Heart left ventricle (tissue), 16 donors: ENCODE measurements at regions not wholly inside any gene's neighbourhood (a gene's known extent, or its start where the extent isn't known, plus 50 kb on each side); places are given as distances from the start of the nearest gene placed in this dataset.

Experiments used
- ATAC-seq, 4 donors: fragments of 200-7000 bp; cut with Tn5 transposase; one replicate each; pipeline ENCODE4 v1.9.1; 2020 to 2022; ENCODE audit warnings: moderate library complexity in 4 of 4, mild to moderate bottlenecking in 3 of 4, moderate number of reproducible peaks in 1 of 4
- DNase-seq, 5 donors: peaks; one replicate each; pipeline ENCODE4 v3.0.0-alpha.2; 2020
- H3K27ac ChIP-seq, 12 donors: fragments of 200-600 bp; sonication (generic) in 4 of 12; one replicate each; pipeline versions ENCODE4 v1.5.0 to v1.8.0; 2016 to 2022; ENCODE audit warnings: mild to moderate bottlenecking in 2 of 12
- H3K27me3 ChIP-seq, 9 donors: fragments of 200-600 bp; sonication (generic) in 2 of 9; one replicate each; pipeline versions ENCODE4 v1.5.1 to v1.8.0; 2016 to 2022; ENCODE audit warnings: mild to moderate bottlenecking in 3 of 9
- H3K36me3 ChIP-seq, 9 donors: fragments of 200-600 bp; sonication (generic) in 2 of 9; one replicate each; pipeline versions ENCODE4 v1.5.0 to v1.8.0; 2018 to 2022; ENCODE audit warnings: mild to moderate bottlenecking in 2 of 9
- H3K4me1 ChIP-seq, 12 donors: fragments of 200-600 bp; sonication (generic) in 4 of 12; one replicate each; pipeline versions ENCODE4 v1.5.0 to v1.8.0; 2016 to 2022; ENCODE audit warnings: mild to moderate bottlenecking in 3 of 12
- H3K4me3 ChIP-seq, 12 donors: fragments of 200-600 bp; sonication (generic) in 4 of 12; one replicate each; pipeline versions ENCODE4 v1.5.0 to v1.8.0; 2017 to 2022; ENCODE audit warnings: mild to moderate bottlenecking in 9 of 12, moderate library complexity in 4 of 12
- H3K9me3 ChIP-seq, 12 donors: fragments of 200-600 bp; sonication (generic) in 4 of 12; one replicate each; pipeline versions ENCODE4 v1.5.0 to v1.8.0; 2016 to 2022; ENCODE audit warnings: mild to moderate bottlenecking in 1 of 12
- POLR2A ChIP-seq, 2 donors: fragments of 450-650 bp; IDR thresholded peaks; one replicate each; pipeline ENCODE4 v1.6.1; 2017; ENCODE audit warnings: antibody characterized with exemption in 2 of 2, mild to moderate bottlenecking in 2 of 2, moderate library complexity in 2 of 2
- WGBS, 4 donors: extraction: QIAGEN DNeasy Blood & Tissue Kit in 2 of 4; methylation state at CpG; one replicate each; pipeline versions ENCODE4 v1.1.5 to v1.1.7; 2013 to 2018; 5-methylcytosine and 5-hydroxymethylcytosine counted together
- intact Hi-C, 10 donors: fragments of 100-400 bp; cut with DNase I; formaldehyde crosslinking; loops; one replicate each; pipeline versions ENCODE4 v1.11.1 to v1.14.2; 2022
- TF ChIP-seq, protein P1 (sequence below), 12 donors: fragments of 200-600 bp; sonication (generic) in 4 of 12; IDR thresholded peaks; one replicate each; pipeline versions ENCODE4 v1.5.0 to v1.8.0; 2018 to 2022; ENCODE audit warnings: antibody characterized with exemption in 12 of 12, mild to moderate bottlenecking in 5 of 12
- donor health status: ischemic (EF 13 %, LVEDD 7.1; RV severe dilation, severe dysfunction).
- donor health status: healthy with polysubstance abuse.
- donor health status: DM: no; HTN: yes; CAD: no.
- donor health status: DM: no; HTN: no; CAD: no.
- donor health status: ischemic (EF 25% LVEDD 6.9; RV normal size, moderate dysfunction).
- donor health status: ischemic (EF 25% LVEDD 5.7; RV mildly dilated, moderate dysfunction).
- donor health status: healthy.
- donor health status: DM: yes; HTN: yes; CAD: no.
- donor health status: ischemic (EF 35%, LVEDD 5.7; RV mildly dilated, moderate dysfunction).
- donor health status: nonischemic (EF 11% LVEDD 7.7; RV severe dilation, severe dysfunction).
- donor health status: DM: yes; HTN: yes; CAD: no.
- donor health status: PGD.
- donor health status: ischemic (EF 29% LVEDD 5.4; RV normal size, mild dysfunction).
- donor health status: nonischemic (EF 23%, LVEDD 6.1; RV moderate dilation, normal function).

DNA sequence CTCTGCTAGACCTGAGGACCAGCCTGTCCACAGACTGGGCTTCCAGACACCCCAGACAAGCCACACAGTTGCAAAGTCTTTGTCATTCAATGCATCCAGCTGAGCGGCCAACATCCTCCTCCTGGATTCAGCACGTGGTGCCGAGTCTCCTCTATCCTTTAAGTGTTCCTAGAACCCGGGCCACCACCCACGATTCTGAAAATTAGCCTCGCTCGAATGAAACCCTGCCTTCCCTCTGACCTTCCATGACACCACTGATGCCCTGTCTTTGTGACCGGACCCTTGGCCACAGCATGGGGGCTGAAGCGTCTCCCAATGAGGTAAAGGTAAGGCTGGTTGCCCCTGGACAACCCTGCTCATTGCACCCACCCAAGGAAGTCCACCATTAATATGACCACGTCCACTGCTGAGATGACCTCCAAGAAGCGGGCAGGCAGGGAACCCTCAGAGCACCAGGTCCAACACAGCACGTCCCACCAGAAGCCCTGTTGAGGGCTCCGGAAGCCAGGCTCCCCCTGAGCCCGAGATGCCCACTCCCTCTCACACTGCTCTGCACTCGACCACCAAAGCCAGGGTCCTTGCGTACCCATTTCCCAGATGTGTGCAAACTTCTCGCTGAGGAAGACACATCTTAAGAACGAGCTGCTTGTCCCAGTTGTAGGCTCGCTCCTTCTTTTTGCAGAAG is 279.0 kb downstream of the CTTN start:
- H3K9me3 ChIP-seq = no peaks in the 10 kb centered on the region
- H3K36me3 ChIP-seq = no peaks in the 10 kb centered on the region
- no peak for ATAC-seq
- DNase-seq = peak in 1 of 5 donors; percentile 6
- no peak overlapping the region for H3K27ac ChIP-seq
- peaks cover 0 to 5% (median 0%) of the 10 kb centered on the region in 9 donors for H3K27me3 ChIP-seq
- no peaks in the 10 kb centered on the region for H3K4me1 ChIP-seq
- no peak for TF ChIP-seq POLR2A (IDR thresholded peaks at IDR 0.05)
- TF ChIP-seq, protein P1, sequence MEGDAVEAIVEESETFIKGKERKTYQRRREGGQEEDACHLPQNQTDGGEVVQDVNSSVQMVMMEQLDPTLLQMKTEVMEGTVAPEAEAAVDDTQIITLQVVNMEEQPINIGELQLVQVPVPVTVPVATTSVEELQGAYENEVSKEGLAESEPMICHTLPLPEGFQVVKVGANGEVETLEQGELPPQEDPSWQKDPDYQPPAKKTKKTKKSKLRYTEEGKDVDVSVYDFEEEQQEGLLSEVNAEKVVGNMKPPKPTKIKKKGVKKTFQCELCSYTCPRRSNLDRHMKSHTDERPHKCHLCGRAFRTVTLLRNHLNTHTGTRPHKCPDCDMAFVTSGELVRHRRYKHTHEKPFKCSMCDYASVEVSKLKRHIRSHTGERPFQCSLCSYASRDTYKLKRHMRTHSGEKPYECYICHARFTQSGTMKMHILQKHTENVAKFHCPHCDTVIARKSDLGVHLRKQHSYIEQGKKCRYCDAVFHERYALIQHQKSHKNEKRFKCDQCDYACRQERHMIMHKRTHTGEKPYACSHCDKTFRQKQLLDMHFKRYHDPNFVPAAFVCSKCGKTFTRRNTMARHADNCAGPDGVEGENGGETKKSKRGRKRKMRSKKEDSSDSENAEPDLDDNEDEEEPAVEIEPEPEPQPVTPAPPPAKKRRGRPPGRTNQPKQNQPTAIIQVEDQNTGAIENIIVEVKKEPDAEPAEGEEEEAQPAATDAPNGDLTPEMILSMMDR (IDR thresholded peaks at IDR 0.05) = no peak
- WGBS, 4 donors = 87 to 88% (median 87%) methylated on average over 13 to 19 of the region's 19 CpGs
- intact Hi-C loops = no loop called here
- no peak overlapping the region for H3K4me3 ChIP-seq

DNA sequence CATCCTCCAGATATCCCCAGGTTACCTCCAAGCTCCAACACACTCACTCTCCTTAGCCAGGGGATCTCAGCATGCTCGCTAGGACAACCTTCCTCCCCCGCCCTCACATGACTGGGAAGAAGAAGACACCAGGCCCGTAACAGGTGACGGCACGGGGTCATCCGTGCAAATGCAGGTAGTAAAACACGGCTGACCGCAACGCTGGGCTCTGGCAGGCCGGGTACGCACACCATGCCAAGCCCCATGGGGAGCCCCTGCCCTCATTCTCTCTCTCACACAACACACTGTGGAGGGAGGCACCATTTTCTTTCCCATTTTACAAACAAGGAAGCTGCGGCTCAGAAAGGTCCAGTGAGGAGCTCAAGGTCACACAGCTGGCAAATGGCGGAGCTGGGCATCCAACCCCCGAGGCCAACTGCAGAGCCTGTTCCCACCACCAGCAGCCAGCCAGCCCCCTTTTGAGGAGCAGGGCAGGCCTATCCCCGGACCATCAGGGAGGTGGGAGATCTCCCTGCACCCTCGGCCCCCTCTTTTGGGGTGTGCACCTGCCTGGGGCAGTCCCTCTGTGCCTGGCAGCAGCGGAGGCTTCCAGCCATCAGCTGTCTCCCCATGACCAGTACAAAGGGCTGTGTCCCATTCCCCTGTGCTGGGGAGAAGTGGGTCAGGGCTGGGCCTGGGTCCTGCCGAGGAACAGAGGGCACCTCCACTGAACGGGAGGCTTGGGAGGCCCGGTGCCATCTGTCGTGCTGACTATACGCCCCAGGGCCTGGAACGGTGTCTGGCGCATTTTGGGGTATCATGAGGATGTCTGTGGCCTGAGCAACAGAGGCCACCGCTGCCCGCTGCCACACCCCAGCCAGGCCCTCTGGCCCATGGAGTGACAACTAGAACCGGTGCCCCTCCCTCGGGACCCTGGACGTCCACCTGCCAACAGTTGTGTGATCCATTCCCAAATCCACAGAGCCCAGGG is 280.9 kb downstream of the CTTN start:
- H3K27ac ChIP-seq = no peak overlapping the region
- intact Hi-C loops = no loop called here
- ATAC-seq (peak in 1 of 4 donors; percentile 23), DNase-seq (peak in 1 of 5 donors; percentile 44)
- no peaks in the 10 kb centered on the region for H3K36me3 ChIP-seq
- TF ChIP-seq, protein P1 (IDR thresholded peaks at IDR 0.05) = no peak
- TF ChIP-seq POLR2A (IDR thresholded peaks at IDR 0.05) = no peak
- H3K9me3 ChIP-seq = no peaks in the 10 kb centered on the region
- no peak overlapping the region for H3K4me3 ChIP-seq
- peaks cover 0 to 5% (median 0%) of the 10 kb centered on the region in 9 donors for H3K27me3 ChIP-seq
- H3K4me1 ChIP-seq = no peaks in the 10 kb centered on the region
- 87 to 92% (median 90%) methylated on average over 20 to 29 of the region's 29 CpGs for WGBS, 4 donors

DNA sequence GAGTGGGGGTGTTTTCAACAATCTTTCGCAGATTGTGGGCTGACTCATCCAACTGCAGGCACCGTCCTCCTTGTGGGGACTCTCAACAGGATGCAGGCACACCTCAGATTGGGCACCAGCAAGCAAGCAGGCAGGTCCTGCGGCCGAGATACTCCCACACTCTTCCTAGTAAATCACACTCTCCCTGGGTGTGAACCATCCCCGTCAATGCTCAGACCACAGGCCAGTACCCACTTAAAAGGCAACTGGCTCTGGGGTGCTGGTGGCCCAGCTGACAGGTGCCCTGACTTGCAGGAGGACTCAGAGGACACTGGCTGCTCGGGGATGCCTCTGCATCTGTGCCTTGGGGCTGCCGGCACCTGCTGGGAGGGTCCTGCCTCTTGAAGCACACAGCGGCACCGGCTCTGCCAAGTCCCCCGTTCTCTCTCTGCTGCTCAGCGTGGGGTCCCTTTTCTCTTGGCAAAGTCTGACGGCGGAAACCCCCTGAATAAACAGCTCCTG is 282.5 kb downstream of the CTTN start:
- no peaks in the 10 kb centered on the region for H3K36me3 ChIP-seq
- H3K4me1 ChIP-seq = no peaks in the 10 kb centered on the region
- peaks cover 0 to 5% (median 0%) of the 10 kb centered on the region in 9 donors for H3K27me3 ChIP-seq
- DNase-seq = no peak
- 58 to 71% (median 63%) methylated on average over 10 to 13 of the region's 13 CpGs for WGBS, 4 donors
- no peaks in the 10 kb centered on the region for H3K9me3 ChIP-seq
- no peak overlapping the region for H3K4me3 ChIP-seq
- TF ChIP-seq POLR2A (IDR thresholded peaks at IDR 0.05) = no peak
- TF ChIP-seq, protein P1 (IDR thresholded peaks at IDR 0.05) = no peak
- no peak overlapping the region for H3K27ac ChIP-seq
- no peak for ATAC-seq
- intact Hi-C loops = no loop called here

DNA sequence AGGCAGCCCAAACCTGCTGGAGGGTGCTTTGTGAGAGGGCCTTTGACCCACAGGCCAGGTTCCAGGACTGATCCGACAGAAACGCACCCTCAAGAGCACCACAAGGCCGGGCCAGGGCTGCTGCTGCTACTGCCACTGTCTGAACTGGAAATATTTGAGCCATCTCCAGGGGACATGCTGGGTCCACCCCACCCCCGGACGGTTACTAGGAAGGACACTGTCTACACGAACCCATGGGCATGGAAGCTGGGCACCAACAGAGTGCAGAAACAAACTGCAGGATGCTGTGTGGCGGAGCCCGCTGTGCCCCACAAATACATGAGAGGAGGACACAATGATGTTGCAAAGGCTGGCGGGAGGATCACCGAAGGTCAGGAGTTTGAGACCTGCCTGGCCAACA is 283.7 kb downstream of the CTTN start:
- intact Hi-C loops = no loop called here
- no peak overlapping the region for H3K27ac ChIP-seq
- peaks cover 0 to 5% (median 0%) of the 10 kb centered on the region in 9 donors for H3K27me3 ChIP-seq
- H3K36me3 ChIP-seq = no peaks in the 10 kb centered on the region
- 74 to 85% (median 83%) methylated on average over 7 to 10 of the region's 10 CpGs for WGBS, 4 donors
- no peaks in the 10 kb centered on the region for H3K4me1 ChIP-seq
- DNase-seq = no peak
- H3K9me3 ChIP-seq = no peaks in the 10 kb centered on the region
- no peak overlapping the region for H3K4me3 ChIP-seq
- ATAC-seq = no peak
- no peak for TF ChIP-seq POLR2A (IDR thresholded peaks at IDR 0.05)
- TF ChIP-seq, protein P1 (IDR thresholded peaks at IDR 0.05) = no peak
